Activated gamma-delta T cell treated with Interleukin-2 at 50 U/mL for 16 hours (primary cell): ENCODE measurements at regions not wholly inside any gene's neighbourhood (a gene's known extent, or its start where the extent isn't known, plus 50 kb on each side); places are given as distances from the start of the nearest gene placed in this dataset.
"Not testable (repeated sequence)": the region's sequence is repeated elsewhere in the genome, so short reads cannot be mapped to it uniquely, and the experiment has no call there.

Experiments
- DNase-seq: peaks from one replicate; pipeline ENCODE4 v3.0.0-alpha.2; 2020

DNA sequence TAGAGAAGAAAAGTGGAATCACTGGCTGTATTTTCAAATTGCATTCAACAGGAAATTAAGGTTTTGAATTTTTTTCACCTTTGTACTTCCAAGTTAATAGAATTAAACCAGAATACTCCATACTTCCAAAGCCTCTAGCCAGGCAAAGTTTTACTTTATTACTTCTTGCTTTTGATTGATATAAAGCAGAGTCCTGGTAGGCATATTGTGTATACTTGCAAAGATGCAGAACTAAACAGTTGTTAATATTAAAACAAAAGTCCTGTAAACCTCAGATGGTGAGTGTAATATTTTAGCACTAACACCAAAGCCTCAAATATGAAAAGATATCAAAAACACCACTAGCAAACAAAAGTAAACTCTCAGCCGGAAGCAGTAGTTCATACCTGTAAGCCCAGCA, 107.2 kb upstream of the C2CD4B start:
- DNase-seq = no peak

DNA sequence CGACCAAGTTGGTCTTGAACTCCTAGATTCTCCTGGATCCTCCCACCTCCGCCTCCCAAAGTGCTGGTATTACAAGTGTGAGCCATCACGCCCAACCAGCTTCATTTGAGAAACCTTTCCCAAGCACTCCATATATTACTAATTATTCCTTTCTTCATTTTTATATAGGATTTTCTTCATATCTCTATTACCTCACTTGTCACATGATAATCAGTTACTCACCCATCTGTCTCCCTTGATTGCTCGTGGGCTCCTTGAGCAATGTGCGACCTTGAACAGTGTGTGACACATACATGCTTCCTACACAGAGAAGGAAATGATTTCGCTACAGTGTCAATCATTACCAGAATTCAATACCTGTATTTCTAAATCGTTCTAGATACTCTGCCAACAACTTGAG, 110.7 kb upstream of the C2CD4B start:
- DNase-seq = no peak

DNA sequence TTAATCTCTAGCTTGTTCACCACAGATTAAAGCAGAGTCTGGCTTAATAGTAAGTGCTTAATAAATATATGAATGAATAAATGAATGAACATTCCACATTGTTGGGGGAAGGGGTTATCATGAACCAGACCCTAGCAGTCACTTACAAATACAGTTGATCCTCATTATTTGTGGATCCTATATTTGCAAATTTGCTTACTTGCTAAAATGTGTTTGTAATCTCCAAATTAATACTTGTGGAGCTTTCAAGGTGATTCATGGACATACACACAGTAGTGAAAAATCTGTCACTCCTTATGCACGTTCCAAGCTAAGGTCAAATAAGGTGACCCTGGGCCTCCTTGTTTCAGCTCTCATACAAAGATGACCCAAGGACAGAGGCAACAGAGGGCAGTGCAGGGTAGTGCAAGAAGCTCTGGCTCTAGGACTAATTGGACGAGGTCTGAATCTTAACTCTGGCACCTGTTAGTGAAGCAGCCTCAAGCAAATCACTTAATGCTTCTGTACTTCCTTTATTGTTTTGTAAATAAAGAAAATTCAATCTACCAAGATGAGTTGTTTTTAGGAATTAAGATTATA, 112.8 kb upstream of the C2CD4B start:
- no peak for DNase-seq

DNA sequence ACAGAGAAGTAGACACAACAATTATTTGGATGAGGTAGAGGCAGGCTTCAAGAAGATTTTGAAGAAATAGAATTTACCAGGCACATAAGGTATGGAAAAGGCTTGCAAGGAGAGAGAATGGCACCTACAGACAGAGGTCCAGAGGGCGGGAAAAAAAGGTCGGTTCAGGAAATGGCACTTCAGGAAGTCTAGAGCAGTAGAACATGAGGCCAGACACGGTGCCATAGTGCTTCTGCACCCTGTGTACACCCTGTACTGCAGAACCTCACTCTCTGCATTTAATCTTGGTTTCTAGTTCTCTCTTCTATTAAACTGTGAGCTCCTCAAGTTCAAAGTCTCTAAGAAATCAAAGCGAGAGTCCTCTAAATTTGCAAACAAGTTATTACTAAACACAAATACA, 113.4 kb upstream of the C2CD4B start:
- DNase-seq = no peak

DNA sequence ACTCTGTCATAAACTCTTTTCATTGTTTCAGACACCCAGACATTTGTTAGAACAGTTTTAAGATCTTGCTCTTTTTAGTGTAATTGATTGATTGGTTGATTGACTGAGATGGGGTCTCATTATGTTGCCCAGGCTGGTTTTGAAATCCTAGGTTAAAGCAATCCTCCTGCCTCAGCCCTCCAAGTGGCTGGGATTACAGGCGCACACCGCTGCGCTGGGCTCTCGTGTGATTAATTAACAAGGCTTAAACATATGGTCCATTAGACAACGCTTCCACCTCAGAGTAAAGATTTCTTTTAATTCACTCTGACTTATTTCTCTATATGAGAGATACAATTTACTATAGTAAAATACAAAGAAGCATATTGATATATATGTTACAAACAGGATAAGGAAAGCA, 114.0 kb upstream of the C2CD4B start:
- DNase-seq = no peak

DNA sequence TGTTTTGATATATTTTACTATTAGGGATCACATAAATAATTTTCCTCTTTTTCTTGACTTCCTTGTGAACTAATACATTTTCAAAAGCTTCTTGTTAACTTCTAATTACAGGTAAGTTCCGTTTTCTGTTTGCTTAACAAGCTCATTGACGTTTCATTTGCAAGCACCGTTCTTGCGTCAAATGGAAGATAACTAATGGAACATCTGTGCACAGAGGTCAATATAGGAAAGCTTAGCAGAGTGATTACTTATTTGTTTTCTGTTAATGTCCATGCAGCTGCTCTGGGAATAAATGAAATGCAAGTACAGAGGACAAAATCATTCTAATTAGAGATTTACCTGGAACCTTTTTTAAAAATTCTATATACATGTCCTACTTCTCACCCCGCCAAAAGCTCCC, 115.5 kb upstream of the C2CD4B start:
- DNase-seq = no peak

DNA sequence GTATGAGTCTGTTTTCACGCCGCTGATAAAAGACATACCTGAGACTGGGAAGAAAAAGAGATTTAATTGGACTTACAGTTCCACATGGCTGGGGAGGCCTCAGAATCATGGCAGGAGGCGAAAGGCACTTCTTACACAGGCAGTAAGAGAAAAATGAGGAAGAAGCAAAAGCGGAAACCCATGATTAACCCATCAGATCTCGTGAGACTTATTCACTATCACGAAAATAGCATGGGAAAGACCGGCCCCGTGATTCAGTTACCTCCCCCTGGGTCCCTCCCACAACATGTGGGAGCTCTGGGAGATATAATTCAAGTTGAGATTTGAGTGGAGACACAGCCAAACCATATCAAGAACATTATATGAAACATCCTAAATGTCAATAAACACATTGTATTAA, 116.7 kb upstream of the C2CD4B start:
- not testable (repeated sequence) for DNase-seq

DNA sequence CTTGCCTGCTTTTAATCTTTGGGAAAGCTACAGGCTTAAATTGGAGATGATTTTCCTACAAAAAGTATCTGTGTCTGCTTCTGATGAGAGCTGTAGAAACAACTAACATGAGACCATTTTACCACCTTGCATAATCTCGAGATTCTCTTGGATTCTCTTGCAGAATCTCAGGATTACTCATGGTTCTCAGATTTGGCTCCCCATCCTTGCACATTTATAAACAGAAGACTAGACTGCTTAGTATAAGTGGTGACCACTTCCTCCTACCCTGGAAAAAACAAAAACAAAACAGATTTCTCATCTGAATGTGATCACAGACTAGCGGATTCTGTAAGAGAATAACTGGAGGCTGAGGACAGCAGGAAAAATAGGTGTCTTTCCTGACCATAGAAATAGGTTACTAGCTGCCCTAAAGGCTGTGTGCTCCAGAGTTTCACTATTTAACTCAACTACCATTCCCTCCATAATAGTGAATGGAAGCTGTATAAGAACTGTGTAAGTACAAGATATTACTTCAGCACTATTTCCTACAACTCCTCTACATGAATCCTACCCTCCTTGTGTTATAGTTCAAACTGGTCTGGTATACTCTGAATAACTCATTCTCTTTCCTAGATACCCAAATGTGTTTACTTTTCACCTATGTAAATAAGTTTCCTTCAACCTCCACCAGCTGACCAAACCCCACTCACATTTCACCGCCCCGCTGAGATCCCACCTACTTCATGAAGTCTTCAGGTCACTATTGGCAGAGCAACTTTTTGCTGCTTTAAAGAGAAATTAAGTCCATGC, 122.2 kb upstream of the C2CD4B start:
- no peak for DNase-seq

DNA sequence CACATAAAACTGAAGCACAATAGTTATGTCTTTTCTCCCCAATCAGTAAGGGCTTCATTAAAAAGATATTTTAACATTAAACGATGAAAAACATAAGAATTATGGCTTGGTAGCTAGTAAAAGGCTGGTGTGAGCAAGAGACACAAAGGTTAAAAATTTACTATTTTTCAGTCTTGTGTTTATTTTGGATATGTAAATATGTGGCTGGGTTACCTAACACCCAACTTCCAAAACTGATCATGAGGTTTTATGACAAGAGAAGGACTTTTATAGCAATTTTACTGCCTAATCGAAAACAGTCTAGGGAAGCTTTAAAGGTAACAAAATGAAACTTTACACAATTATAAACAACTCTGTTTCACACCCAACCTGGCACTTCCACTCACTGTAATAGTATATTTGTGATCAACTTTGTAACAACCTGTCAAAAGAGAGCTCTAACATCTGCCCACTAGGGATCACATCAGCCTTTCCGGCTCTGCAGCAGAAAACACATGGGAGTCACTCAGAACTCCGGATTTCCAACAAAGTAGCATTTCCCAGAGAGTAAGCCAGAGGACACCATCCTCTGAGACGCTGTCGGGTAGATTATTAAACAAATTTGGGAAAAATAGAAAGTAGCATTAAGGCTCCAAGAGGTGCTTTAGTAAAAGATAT, 123.4 kb upstream of the C2CD4B start:
- no peak for DNase-seq

DNA sequence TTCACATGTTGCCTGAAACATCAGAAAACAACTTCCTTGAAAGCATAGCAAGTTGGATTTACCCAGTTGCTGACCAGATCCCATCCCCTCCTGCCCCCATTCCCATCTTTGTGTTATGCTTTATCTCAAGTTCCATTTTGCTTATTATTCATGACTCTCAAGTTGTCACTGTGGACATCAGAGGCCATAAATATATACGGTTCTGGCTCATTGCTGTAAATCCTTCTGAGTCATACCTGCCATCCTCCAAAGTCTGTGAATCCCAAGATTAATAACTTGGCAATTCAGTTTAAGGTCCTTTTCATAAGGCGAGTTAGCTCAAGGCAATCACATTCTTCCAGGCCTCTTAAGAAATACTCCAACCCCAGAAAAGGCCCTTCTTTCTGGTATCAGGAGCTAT, 126.2 kb upstream of the C2CD4B start:
- DNase-seq = no peak

DNA sequence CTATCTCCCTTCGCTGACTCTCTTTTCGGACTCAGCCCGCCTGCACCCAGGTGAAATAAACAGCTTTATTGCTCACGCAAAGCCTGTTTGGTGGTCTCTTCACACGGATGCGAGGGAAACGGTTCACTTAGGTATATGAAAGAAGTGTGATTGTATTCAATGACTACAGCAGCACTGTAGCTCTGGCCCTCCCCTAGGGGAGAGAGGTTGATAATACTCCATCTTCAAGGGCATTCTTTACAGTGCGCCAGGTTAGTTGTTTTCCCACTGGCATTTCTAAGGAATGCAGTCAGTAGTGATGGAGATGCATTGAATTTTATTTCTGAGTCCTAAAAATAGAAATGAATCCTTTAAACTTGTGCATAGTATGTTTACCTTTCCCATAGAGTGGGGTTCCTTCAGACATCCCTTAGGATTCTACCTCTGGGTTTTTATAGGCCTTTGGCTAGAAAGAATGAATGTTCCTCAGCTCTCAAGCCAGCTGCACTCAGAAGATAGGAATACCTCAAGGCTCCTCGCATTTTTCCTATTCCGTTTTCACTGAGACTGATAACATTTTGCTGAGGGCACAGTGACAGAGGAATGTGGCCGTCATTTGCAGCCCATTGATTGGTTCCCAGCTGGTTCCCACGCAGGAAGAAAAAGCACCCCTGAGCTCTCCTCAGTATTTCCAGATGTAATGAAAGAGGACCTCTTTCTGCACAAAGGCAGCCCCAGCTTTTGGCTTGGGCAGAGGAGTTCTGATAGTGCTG, 131.8 kb upstream of the C2CD4B start:
- no peak for DNase-seq

DNA sequence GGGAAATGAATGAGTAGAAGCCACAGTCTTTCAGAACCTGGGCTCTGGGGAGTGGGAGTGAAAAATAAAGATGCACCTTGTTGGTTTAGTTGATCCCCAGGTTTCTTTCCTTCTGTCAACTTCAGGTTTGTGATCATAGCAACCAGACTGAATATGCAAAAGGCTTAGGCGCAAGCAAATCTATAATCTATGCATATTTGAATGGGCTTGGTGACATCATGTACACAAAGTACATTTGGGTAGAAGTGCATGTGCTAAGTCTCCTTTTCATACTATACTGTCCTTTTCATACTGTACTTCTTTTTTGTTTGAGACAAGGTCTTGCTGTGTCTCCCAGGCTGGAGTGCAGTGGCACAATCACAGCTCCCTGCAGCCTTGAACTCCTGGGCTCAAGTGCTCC, 132.4 kb upstream of the C2CD4B start:
- DNase-seq = no peak

DNA sequence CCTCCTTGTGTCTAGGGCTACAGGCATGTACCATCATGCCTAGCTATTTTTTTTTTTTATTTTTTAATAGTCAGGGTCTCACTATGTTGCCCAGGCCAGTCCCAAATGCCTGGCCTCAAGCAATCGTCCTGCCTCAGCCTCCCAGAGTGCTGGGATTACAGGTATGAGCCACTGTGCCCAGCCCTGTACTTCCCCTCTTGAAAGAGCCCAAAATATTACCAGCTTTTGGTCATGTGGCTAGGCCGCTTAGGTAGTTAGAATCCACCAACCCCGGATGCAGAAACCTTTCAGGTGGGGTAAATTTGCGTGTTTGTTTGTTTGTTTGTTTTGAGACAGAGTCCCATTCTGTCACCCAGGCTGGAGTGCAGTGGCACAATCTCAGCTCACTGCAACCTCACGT, 132.8 kb upstream of the C2CD4B start:
- DNase-seq = no peak

DNA sequence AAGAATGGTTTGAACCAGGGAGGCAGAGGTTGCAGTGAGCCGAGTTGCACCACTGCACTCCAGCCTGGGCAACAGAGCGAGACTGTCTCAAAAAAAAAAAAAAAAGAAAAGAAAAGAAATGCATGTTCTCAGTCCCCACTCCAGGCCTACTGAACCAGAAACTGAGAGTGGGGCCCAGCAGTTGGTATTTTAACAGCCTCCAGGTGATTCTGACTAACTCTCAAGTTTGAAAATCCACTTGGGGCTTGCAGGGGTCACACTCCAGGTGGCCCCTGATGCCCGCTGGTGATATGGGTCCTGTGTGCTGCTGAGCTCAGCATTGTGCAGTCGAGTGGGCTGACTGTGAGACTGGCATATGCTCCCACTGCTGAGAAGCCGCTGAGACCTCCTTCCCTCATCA, 133.7 kb upstream of the C2CD4B start:
- no peak for DNase-seq

DNA sequence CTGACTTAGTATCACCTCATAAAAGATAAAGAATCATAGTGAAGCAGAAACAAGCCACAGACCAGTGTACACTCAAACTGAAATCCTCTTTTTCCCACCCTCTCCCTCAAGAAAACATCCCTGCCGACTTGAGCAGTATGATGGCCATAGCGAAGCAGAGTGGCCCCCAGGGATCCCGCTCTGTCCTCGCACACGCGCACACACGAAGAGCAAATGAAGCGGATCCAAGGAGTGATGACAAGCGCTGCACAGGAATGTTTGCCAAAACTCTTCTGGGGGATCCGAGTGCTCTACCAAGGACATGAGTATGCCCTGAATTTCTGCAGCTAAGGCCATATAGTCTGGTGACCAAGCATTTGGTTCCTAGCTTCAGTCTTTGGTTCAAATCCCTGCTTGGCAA, 134.5 kb upstream of the C2CD4B start:
- no peak for DNase-seq

DNA sequence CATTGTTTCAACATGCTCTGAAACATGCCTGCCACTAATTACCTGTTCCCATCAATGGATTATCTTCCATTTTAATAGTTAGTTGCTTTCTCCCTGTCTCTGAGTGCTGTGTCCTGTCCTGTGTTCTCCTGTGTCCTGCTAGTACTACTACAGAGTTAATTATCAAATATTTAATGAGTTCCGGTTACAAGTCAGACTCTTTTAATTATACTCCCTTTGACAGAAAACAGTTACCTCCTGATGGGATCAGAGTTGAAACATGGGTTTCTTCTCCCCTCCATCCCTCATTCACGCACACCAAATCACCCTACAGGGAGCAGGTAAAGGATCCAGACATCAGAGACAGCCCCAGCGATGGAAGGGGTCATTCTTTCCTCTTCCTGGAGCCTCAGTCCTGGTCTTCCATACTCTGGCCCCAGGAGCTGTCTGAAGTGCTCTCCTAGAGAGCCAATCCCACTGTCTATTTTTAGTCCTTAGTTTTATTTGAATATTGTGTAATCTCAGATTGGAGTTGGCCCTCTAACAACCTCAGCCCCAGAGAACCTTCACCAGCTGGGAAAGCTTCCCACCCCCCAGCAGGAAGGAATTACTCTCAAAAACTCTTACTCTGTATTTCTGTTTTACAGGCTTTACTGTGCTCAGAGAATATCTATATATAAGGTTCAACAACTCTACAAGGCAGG, 137.0 kb upstream of the C2CD4B start:
- DNase-seq = no peak

DNA sequence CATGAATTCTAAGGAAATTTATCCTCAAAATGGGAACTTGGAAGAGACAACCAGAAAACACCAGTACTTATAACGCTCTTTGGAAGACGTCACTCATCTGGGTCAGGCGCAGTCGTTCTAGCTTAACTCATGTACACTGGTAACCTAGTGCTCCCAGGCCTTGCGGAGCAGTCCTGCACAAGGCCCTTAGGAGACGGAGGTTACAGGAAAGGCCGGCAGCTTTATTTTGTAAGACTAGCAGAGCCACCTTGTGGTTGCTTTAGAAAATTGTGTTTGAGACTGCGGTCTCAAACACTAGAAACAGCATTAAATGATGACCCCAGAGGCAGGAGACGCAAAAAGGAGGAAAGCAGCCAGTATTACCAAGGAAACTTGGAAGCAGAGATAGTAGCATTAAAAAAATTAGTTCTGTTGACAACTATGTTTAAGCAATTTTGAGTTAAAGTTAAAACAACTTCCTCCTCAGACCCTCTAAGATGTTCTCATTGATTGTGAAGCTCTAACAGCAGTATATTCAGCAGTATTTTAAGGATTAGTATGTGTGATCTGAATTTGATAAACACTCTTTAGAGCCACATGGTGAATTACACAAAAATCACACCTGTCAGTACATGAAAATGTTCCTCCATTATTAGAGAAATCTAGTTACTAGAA, 141.9 kb upstream of the C2CD4B start:
- DNase-seq = no peak

DNA sequence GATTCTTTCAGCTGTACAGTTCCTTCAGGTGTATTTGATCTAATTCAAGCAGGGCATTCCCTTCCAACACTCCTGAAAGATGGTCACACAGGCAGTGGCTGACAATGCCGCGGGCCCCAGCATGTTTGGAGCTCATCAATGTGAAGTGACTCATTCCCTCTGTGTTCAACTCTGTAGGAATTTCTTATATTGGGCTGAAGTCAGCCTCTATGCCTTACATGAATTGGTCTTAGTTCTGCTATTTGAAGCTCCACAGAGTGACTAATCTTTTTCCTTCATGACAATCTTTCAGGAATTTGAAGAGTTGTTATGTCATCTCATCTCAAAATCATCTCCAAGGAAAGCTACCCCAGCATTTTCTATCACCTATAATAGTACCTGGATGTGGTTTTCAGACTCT, 142.5 kb upstream of the C2CD4B start:
- DNase-seq = no peak

DNA sequence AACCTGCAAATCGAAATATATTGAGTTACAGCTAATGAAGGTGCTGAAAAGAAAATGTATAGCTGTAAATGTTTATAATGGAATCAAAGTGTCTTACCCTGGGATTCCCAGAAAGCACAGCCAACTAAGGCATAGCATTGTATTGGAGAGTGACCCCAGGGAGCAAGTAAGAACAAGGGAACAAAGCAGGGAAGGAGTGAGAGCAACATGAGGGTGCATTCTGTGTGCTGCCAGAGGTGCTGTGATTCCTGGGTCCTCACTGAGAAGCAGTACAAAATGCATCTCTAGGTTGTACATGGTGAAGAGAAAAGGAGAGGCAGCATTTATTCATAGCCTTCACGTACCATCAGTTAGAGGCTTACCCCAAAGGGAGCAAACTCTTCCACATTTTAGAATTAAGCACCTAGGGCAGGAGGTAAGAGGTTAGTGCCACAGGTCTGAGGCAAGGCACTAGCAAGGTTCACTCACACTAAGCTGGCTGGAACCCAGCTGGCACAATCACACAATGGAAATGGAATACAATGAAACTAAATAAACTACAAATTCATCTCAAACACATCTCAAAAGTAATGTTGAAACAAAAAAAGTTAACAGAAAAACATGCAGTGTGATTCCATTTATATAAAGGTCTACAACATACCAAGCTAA, 151.5 kb upstream of the C2CD4B start:
- no peak for DNase-seq

DNA sequence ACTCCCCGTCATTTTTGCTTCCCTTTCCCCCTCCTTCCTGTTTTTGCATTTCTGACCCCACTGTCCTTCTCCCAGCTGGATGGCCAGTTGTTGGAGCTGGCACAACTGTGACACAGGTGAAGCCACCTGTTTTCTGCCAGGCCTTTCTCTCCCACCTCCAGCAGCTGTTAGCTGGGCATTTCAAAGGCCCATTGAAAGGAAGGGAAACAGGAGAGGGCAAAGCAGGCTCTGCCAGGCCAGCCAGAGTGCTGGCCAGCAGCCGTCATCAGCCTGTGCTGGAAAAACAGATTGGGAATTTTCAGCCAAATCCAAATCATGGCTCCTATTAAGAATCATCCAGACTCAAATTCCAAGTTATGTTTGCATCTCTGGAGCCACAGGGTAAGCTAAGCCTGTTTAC, 155.2 kb upstream of the C2CD4B start:
- no peak for DNase-seq

DNA sequence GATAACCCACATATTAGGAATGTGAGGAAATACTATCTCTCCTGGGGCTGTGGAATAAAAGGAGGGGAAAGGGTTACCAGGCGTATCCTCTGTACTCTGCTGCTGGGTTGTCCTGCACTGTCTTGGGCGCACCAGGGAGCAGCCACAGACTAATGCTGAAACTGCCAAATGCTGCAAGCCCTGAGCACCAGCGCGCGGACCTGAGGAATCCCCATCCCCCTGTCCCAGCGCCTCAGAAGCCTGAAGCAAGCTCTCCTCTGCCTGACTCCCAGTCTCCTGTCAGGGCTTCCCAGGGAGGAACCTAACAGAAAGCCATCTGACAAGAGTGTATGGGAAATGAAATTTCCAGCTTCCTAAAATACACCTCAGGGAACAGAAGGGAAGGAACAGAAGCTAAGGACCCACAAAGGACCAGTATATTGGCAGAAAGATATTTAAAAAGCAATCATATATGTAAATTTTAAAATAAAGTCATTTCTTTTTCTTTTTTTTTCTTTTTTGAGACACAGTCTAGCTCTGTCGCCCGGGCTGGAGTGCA, 158.3 kb upstream of the C2CD4B start:
- DNase-seq = no peak

DNA sequence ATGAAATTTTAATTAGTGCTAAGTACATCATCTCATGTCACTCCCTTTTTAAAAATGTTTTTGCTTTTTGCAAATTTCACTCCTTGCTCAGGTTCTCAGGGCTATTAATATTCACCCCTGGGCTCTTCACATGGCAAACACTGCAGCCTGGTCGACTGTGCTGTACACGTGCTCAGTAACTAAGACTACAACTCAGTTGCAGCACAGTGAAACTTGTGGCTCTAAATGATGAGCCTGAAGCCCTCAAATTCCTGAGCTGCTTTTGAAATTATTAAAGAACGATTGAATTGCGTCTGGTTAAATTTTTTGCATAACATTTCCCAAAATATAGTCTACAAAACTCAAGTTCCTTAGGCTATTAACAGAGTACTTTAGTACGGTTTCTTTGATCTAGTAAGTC, 159.3 kb upstream of the C2CD4B start:
- DNase-seq = no peak
